Neural cell (in vitro differentiated cells): ENCODE measurements at regions not wholly inside any gene's neighbourhood (a gene's known extent, or its start where the extent isn't known, plus 50 kb on each side); places are given as distances from the start of the nearest gene placed in this dataset.

Experiments used
- H2AFZ ChIP-seq: fragments of 200-600, 300-800 bp; sonication (generic), shearing (Covaris generic); 2 replicates; pipeline ENCODE4 v1.6.0; 2014; ENCODE audit warnings: low read depth, mild to moderate bottlenecking, antibody characterized with exemption, low read length, moderate library complexity
- H3F3A ChIP-seq: fragments of 200-600 bp; shearing (Covaris generic); 2 replicates; pipeline ENCODE4 v1.6.1; 2016; ENCODE audit warnings: mild to moderate bottlenecking, moderate library complexity, mixed read lengths, antibody characterized with exemption, low read length; ENCODE audit not compliant: insufficient read depth, poor library complexity, severe bottlenecking
- H3K27ac ChIP-seq: fragments of 200-600, 300-800 bp; sonication (generic), shearing (Covaris generic); 2 replicates; pipeline ENCODE4 v1.5.1; 2014; ENCODE audit warnings: mild to moderate bottlenecking, low read length, moderate library complexity
- H3K27me3 ChIP-seq: fragments of 300-800, 200-600 bp; sonication (generic), shearing (Covaris generic); 2 replicates; pipeline ENCODE4 v1.6.0; 2014; ENCODE audit warnings: mild to moderate bottlenecking, low read depth, low read length, moderate library complexity; ENCODE audit not compliant: insufficient read depth
- H3K36me3 ChIP-seq: fragments of 300-800, 200-600 bp; sonication (generic), shearing (Covaris generic); 2 replicates; pipeline ENCODE4 v1.5.1; 2014; ENCODE audit warnings: mild to moderate bottlenecking, antibody characterized with exemption, low read length, moderate library complexity; ENCODE audit not compliant: insufficient read depth
- H3K4me2 ChIP-seq: fragments of 300-800, 200-600 bp; sonication (generic), shearing (Covaris generic); 2 replicates; pipeline ENCODE4 v1.6.0; 2014; ENCODE audit warnings: mild to moderate bottlenecking, low read length
- H3K4me3 ChIP-seq: fragments of 300-800, 200-600 bp; sonication (generic), shearing (Covaris generic); 2 replicates; pipeline ENCODE4 v1.5.1; 2014; ENCODE audit warnings: mild to moderate bottlenecking, low read length, moderate library complexity
- H3K79me2 ChIP-seq: fragments of 200-600 bp; shearing (Covaris generic); replicated peaks from 2 replicates; pipeline ENCODE4 v1.6.0; 2014; ENCODE audit warnings: mild to moderate bottlenecking, low read length, moderate library complexity; ENCODE audit not compliant: insufficient read depth
- H3K9ac ChIP-seq: fragments of 300-800, 200-600 bp; sonication (generic), shearing (Covaris generic); 2 replicates; pipeline ENCODE4 v1.6.1; 2016; ENCODE audit warnings: mild to moderate bottlenecking, low read length, mixed read lengths
- H3K9me2 ChIP-seq: fragments of 200-600 bp; shearing (Covaris generic); 2 replicates; pipeline ENCODE4 v1.6.1; 2016; ENCODE audit warnings: mild to moderate bottlenecking, low read length, mixed read lengths; ENCODE audit not compliant: insufficient read depth
- H3K9me3 ChIP-seq: fragments of 200-600, 300-800 bp; sonication (generic), shearing (Covaris generic); 2 replicates; pipeline ENCODE4 v1.6.1; 2016; ENCODE audit warnings: mild to moderate bottlenecking, mixed run types, low read length, moderate library complexity, mixed read lengths
- H4K20me1 ChIP-seq: fragments of 200-600 bp; shearing (Covaris generic); 2 replicates; pipeline ENCODE4 v1.6.1; 2016; ENCODE audit warnings: mild to moderate bottlenecking, mixed run types; ENCODE audit not compliant: insufficient read depth
- EP300 ChIP-seq: fragments of 450-650 bp; conservative IDR thresholded peaks from 2 replicates; pipeline ENCODE4 v1.6.1; 2014; ENCODE audit warnings: antibody characterized with exemption, mild to moderate bottlenecking, moderate library complexity; ENCODE audit not compliant: poor library complexity, severe bottlenecking
- EZH2 ChIP-seq: fragments of 200-600, 300-800 bp; shearing (Covaris generic), sonication (generic); IDR thresholded peaks from 2 replicates; pipeline ENCODE4 v1.6.1; 2014; ENCODE audit warnings: antibody characterized with exemption, low read length, borderline replicate concordance, mild to moderate bottlenecking; ENCODE audit not compliant: insufficient read depth, poor library complexity, severe bottlenecking
- MXI1 ChIP-seq: fragments of 450-650 bp; conservative IDR thresholded peaks from 2 replicates; pipeline ENCODE4 v1.6.1; 2014; ENCODE audit warnings: antibody characterized with exemption, mild to moderate bottlenecking; ENCODE audit not compliant: poor library complexity, severe bottlenecking
- POLR2AphosphoS5 ChIP-seq: IDR thresholded peaks from 2 replicates; pipeline ENCODE4 v1.6.1; 2012
- RAD21 ChIP-seq: fragments of 450-650 bp; conservative IDR thresholded peaks from 2 replicates; pipeline ENCODE4 v1.6.1; 2014; ENCODE audit warnings: antibody characterized with exemption, mild to moderate bottlenecking, moderate library complexity
- SMC3 ChIP-seq: fragments of 450-650 bp; conservative IDR thresholded peaks from 2 replicates; pipeline ENCODE4 v1.6.1; 2014; ENCODE audit warnings: antibody characterized with exemption, mild to moderate bottlenecking, moderate library complexity; ENCODE audit not compliant: poor library complexity
- TAF1 ChIP-seq: IDR thresholded peaks from 2 replicates; pipeline ENCODE4 v1.6.1; 2012; ENCODE audit warnings: low read depth
- TF ChIP-seq, protein P1 (sequence below): IDR thresholded peaks from 2 replicates; pipeline ENCODE4 v1.6.1; 2012; ENCODE audit warnings: borderline replicate concordance
- TF ChIP-seq, protein P2 (sequence below): fragments of 450-650 bp; IDR thresholded peaks from 2 replicates; pipeline ENCODE4 v1.5.1; 2014; ENCODE audit warnings: antibody characterized with exemption, mild to moderate bottlenecking, moderate library complexity; ENCODE audit not compliant: poor library complexity, severe bottlenecking

DNA sequence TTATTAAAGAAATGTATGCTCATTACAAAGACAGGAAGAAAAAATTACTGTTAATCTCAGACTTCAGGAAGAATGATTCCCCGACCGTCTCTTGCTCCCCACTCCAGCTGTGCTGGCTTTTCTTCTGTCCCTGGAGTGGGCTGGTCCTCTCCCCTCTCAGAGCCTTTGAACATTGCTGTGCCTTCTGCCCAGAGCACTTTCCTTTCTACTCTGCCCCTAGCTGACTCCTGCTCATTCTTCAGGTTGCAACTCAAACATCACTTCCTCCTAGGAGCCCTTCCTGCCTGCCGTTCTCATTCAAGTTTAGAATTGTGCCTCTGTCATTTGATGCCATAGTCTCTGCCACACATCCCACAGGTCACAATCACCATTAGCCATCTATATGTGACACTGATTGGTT is 329.5 kb downstream of the MIAT start:
- no peak overlapping the region for H2AFZ ChIP-seq
- H3K27me3 ChIP-seq: no peaks in the 10 kb centered on the region
- H3F3A ChIP-seq: no peaks in the 10 kb centered on the region
- no peaks in the 10 kb centered on the region for H3K9me3 ChIP-seq
- H3K9me2 ChIP-seq: no peaks in the 10 kb centered on the region
- TF ChIP-seq, protein P1, sequence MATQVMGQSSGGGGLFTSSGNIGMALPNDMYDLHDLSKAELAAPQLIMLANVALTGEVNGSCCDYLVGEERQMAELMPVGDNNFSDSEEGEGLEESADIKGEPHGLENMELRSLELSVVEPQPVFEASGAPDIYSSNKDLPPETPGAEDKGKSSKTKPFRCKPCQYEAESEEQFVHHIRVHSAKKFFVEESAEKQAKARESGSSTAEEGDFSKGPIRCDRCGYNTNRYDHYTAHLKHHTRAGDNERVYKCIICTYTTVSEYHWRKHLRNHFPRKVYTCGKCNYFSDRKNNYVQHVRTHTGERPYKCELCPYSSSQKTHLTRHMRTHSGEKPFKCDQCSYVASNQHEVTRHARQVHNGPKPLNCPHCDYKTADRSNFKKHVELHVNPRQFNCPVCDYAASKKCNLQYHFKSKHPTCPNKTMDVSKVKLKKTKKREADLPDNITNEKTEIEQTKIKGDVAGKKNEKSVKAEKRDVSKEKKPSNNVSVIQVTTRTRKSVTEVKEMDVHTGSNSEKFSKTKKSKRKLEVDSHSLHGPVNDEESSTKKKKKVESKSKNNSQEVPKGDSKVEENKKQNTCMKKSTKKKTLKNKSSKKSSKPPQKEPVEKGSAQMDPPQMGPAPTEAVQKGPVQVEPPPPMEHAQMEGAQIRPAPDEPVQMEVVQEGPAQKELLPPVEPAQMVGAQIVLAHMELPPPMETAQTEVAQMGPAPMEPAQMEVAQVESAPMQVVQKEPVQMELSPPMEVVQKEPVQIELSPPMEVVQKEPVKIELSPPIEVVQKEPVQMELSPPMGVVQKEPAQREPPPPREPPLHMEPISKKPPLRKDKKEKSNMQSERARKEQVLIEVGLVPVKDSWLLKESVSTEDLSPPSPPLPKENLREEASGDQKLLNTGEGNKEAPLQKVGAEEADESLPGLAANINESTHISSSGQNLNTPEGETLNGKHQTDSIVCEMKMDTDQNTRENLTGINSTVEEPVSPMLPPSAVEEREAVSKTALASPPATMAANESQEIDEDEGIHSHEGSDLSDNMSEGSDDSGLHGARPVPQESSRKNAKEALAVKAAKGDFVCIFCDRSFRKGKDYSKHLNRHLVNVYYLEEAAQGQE: no peak
- TF ChIP-seq EZH2 (no peak), EP300 (no peak), POLR2AphosphoS5 (no peak), RAD21 (no peak), MXI1 (no peak), TAF1 (no peak), SMC3 (peak; percentile 30)
- TF ChIP-seq, protein P2, sequence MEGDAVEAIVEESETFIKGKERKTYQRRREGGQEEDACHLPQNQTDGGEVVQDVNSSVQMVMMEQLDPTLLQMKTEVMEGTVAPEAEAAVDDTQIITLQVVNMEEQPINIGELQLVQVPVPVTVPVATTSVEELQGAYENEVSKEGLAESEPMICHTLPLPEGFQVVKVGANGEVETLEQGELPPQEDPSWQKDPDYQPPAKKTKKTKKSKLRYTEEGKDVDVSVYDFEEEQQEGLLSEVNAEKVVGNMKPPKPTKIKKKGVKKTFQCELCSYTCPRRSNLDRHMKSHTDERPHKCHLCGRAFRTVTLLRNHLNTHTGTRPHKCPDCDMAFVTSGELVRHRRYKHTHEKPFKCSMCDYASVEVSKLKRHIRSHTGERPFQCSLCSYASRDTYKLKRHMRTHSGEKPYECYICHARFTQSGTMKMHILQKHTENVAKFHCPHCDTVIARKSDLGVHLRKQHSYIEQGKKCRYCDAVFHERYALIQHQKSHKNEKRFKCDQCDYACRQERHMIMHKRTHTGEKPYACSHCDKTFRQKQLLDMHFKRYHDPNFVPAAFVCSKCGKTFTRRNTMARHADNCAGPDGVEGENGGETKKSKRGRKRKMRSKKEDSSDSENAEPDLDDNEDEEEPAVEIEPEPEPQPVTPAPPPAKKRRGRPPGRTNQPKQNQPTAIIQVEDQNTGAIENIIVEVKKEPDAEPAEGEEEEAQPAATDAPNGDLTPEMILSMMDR: peak; percentile 50
- H3K4me3 ChIP-seq: no peak overlapping the region
- no peaks in the 10 kb centered on the region for H3K79me2 ChIP-seq
- H3K4me2 ChIP-seq: no peak overlapping the region
- no peaks in the 10 kb centered on the region for H3K36me3 ChIP-seq
- H4K20me1 ChIP-seq: no peaks in the 10 kb centered on the region
- H3K27ac ChIP-seq: peak overlapping the region; percentile 70
- peak overlapping the region; percentile 46 for H3K9ac ChIP-seq

DNA sequence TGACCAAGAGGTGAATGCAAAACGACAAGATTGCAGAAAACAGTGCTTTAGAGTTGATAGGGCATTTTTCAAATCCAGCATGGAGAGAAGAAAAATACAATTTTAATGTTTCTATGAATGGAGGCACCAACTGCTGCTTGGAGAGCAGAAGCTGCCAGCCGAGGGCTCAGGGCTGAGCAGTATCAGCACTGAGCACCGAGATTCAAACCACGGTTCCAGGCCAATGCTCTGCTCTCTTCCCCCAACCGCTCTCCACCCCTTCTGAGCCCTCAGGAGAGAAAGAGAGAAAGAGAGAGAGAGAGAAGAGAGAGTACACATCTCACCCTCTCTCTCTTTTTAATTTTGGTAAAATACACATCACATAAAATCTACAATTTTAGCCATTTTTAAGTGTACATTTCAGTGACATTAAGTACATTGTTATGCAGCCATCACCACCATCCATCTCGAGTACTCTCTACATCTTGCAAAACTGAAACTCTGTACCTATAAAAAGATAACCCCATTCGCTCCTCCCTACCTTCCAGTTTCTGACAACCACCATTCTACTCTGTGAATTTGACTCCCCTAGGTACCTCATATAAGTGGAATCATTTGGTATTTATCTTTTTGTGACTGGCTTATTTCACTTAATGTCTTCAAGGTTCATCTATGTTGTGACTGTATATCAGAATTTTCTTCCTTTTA is 333.3 kb downstream of the MIAT start:
- H3K9me2 ChIP-seq: no peaks in the 10 kb centered on the region
- no peaks in the 10 kb centered on the region for H3F3A ChIP-seq
- no peak overlapping the region for H3K9ac ChIP-seq
- no peaks in the 10 kb centered on the region for H3K27me3 ChIP-seq
- no peaks in the 10 kb centered on the region for H3K79me2 ChIP-seq
- no peak overlapping the region for H2AFZ ChIP-seq
- TF ChIP-seq, protein P1: no peak
- TF ChIP-seq MXI1: no peak
- TF ChIP-seq, protein P2: no peak
- no peak overlapping the region for H3K4me2 ChIP-seq
- no peak overlapping the region for H3K4me3 ChIP-seq
- no peaks in the 10 kb centered on the region for H3K9me3 ChIP-seq
- no peak overlapping the region for H3K27ac ChIP-seq
- no peaks in the 10 kb centered on the region for H3K36me3 ChIP-seq
- no peaks in the 10 kb centered on the region for H4K20me1 ChIP-seq
